Head of caudate nucleus (tissue), 42 donors: ENCODE measurements at regions not wholly inside any gene's neighbourhood (a gene's known extent, or its start where the extent isn't known, plus 50 kb on each side); places are given as distances from the start of the nearest gene placed in this dataset.
A peak's percentile ranks its signal among the peaks of the same experiment; 100 is the strongest.

Experiments
- DNase-seq, 42 donors: peaks; one replicate each; pipeline versions ENCODE4 v3.0.0 to v3.0.0-alpha.2; 2020 to 2021; ENCODE audit warnings: mixed read lengths in 7 of 42
- intact Hi-C: fragments of 100-400 bp; cut with DNase I; formaldehyde crosslinking; loops from one replicate; pipeline ENCODE4 v1.15.0; 2022

GRCh38 chr20:51335329-51335841, 207.1 kb downstream of the NFATC2 start:
- no peak for DNase-seq

GRCh38 chr20:51334609-51335008, 207.9 kb downstream of the NFATC2 start:
- DNase-seq, result no peak
- intact Hi-C loops, result no loop called here

More at GRCh38 chr20:51335329-51335841, 207.1 kb downstream of the NFATC2 start:
- intact Hi-C loops, result no loop called here

- intact Hi-C loops, result no loop called here
- no peak for DNase-seq
These were observed 208.5 kb downstream of the NFATC2 start for GRCh38 chr20:51333971-51334370.

DNA sequence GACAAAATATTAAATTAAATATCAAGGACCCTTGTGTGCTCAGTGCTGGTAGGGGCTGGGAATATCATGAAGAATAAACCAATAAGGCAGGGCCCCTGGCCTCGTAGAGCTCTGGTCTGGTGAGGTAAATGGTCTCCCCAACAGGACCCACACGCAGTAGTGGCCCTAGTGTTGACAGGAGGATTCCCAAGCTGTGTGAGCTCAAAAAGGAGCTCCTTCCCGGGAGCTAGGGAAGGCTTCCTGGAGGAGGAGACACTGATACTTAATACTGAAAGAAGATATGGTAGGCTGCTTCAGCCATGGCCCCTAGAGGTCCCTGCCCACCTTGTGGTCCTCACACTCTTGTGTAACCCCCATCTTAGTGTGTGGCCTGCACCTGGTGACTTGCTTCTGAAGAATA, 209.1 kb downstream of the NFATC2 start:
- intact Hi-C loops, result no loop called here

GRCh38 chr20:51331481-51331880, 211.0 kb downstream of the NFATC2 start:
- DNase-seq, result no peak
- intact Hi-C loops, result no loop called here

More for the DNA sequence above, 209.1 kb downstream of the NFATC2 start:
- no peak for DNase-seq

- intact Hi-C loops, result no loop called here
- DNase-seq, result no peak
These were observed 212.7 kb downstream of the NFATC2 start for GRCh38 chr20:51329845-51330244.

- DNase-seq, result no peak
- intact Hi-C loops, result no loop called here
These were observed 215.2 kb downstream of the NFATC2 start for GRCh38 chr20:51327251-51327841.

DNA sequence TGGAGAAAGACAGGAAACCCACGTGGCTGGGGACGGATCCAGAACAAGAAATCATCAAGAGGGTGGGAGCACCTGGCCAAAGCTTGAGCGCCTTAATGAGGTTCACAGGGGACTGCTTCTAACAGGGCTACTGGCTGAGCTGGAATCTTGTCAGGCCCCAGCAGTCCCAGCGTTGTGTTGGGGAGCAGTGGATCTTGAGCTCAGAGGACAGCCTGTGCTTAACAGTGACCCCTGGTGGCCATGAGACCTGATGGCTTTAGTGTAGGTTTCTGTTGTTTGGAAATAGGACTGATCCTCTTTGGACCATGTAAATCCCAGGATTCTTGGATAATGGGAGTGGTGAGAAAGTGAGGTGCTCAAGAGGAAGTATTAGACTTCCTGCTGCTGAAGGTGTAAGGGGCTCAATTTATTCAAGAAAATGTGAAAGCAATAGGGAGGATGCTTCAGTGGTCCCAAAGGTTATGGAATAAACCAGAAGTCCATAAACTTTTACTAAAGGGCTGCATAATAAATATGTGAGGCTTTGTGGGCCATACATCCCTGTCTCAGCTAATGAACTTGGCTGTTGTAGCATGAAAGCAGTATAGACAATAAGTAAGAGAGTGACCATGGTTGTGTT, 216.2 kb downstream of the NFATC2 start:
- intact Hi-C loops, result no loop called here
- DNase-seq, result peak in 27 of 42 donors; percentile 25 to 79 (median 45)

- DNase-seq, result no peak
- intact Hi-C loops, result no loop called here
These were observed 220.3 kb downstream of the NFATC2 start for GRCh38 chr20:51322164-51322707.

GRCh38 chr20:51321343-51322163, 221.0 kb downstream of the NFATC2 start:
- intact Hi-C loops, result no loop called here
- DNase-seq, result no peak

DNA sequence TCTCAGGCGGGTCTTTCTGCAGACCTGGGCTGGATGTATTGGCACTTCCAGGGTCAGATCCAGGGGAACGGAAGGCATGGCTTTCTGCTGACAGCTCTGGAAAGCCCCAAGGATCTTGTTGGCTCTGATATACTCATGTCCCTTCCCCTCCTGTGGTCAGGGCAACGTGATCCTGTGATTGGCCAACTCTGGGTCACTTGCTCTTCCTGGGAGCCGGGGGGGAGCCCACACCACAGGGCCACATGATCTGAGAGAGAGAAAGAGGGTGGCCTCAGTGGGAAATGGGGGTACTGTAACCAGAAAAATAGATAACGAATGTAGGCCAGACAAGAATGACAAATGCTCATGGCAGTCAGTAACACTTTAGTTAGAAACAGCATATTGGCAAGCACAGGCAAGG, 223.0 kb downstream of the NFATC2 start:
- intact Hi-C loops, result no loop called here

DNA sequence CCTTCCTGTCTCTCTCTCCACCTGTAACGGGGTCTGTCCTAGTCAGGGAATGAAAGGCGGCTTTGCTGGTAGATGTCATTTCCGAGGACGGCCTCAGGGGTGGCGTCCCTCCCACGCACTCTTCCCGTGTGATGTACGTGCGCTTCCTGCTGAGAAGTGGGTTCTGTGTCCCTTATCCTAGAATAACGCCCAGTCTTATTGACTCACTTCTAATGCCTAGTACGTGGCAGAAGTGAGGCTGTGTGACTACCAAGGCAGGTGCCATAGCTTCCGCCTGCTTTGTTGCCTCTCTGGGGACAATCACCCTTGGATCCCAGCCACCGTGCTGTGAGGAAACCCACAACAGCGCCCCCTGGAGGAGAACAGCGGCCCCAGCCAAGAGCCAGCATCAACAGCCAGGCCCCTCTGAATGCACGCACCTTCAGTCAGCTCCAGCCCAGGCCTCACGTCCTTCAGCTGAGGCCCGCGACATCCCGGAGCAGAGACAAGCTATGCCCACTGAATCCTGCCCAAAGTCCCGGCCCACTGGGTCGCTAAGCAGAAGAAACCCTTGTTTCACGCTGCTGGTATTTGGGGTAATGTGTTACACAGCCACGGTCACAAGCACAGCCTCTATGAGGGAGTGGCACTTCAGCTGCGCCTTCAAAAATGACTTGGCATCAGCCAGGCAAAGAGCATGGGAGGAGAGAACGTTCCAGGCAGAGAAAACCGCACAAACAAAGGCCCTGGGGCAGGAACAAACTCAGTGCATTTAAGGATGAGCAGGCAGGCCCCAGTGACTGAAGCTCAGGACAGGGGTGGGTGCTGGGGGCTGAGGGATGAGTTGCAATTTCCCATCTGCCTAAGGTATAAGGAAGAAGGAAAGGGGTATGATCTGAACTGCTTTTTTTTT, 224.2 kb downstream of the NFATC2 start:
- peak in 35 of 42 donors; percentile 19 to 75 (median 37) for DNase-seq
- intact Hi-C loops, result no loop called here

More for the DNA sequence above, 223.0 kb downstream of the NFATC2 start:
- DNase-seq, result no peak

GRCh38 chr20:51315390-51315789, 227.1 kb downstream of the NFATC2 start:
- intact Hi-C loops, result no loop called here
- no peak for DNase-seq

GRCh38 chr20:51313358-51313827, 229.1 kb downstream of the NFATC2 start:
- intact Hi-C loops, result no loop called here
- DNase-seq, result peak in 27 of 42 donors; percentile 4 to 84 (median 42)

DNA sequence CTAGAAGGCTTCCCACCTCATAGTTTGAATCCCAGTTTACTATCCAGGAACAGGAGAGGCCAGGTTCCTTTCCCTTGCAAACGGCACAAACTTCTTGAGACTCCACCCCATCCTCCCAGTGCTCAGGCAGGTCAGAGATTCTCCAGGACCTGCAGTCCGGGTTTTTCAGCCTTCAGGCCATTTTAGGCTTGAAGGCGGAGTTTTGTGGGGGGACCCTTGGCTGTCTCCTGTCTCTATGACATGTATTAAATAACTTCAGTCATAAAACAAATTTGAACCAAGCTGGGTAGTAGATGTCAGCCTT, 230.1 kb downstream of the NFATC2 start:
- DNase-seq, result no peak
- intact Hi-C loops, result no loop called here

- intact Hi-C loops, result no loop called here
- no peak for DNase-seq
These were observed 230.7 kb downstream of the NFATC2 start for GRCh38 chr20:51311636-51312479.

GRCh38 chr20:51310216-51310615, 232.3 kb downstream of the NFATC2 start:
- intact Hi-C loops, result no loop called here
- DNase-seq, result no peak

GRCh38 chr20:51309128-51309527, 233.4 kb downstream of the NFATC2 start:
- intact Hi-C loops, result loop anchor here (5.0 kb wide), 1 partner anchor 87 kb away; no protein-coding TSS in a partner anchor
- no peak for DNase-seq
